GM19372 (cell line): ENCODE measurements at regions not wholly inside any gene's neighbourhood (a gene's known extent, or its start where the extent isn't known, plus 50 kb on each side); places are given as distances from the start of the nearest gene placed in this dataset.
"Not testable (repeated sequence)": the region's sequence is repeated elsewhere in the genome, so short reads cannot be mapped to it uniquely, and the experiment has no call there.

Source experiments
- ATAC-seq: cut with Tn5 transposase; IDR thresholded peaks from one replicate; pipeline ENCODE4 v1.9.1; 2021; ENCODE audit warnings: mild to moderate bottlenecking, low read depth, moderate library complexity; ENCODE audit not compliant: unreplicated experiment

DNA sequence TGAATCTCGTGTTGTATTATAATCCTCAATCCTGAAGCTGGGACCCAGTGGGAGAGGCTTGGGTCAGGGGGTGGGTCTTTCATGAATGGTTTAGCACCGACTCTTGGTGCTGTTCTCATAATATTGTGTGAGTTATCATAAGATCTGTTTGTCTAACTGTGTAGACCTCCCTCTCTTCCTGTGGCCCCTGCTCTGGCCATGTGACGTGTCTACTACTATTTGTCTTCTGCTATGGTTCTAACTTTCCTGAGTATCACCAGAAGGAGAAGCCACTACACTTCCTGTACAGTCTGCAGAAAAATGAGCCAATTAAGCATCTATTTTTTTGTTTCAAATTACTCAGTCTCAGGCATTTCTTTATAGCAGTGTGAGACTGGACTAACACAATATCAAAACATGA, 379.7 kb downstream of the TP53TG3F start:
- ATAC-seq: not testable (repeated sequence)

DNA sequence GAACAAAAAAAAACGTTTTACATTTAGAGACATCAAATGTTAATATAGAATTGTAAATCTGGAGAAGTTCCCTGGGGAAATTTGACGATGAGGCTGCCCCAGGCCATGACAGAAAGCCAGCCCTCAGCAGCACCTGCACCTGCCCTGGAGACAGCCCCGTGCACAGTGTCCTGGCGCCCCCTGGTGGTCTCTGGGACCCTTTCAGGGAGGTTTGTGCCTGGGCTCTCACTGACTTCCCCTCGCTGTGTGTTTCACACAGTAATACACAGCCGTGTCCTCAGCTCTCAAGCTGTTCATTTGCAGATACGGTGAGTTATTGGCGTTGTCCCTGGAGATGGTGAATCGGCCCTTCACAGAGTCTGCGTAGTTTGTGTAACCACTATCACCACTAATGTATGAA, 385.1 kb downstream of the TP53TG3F start:
- ATAC-seq: not testable (repeated sequence)
